ENCODE measurements at regions not wholly inside any gene's neighbourhood (a gene's known extent, or its start where the extent isn't known, plus 50 kb on each side); places are given as distances from the start of the nearest gene placed in this dataset.

- Histone ChIP-seq H3K9me3 (ENCODE audit: control insufficient read depth, insufficient read depth, low read depth, low read length) (no peaks in the 10 kb centered on the region), H3K4me1 (ENCODE audit: control insufficient read depth, insufficient read depth, low read length) (no peaks in the 10 kb centered on the region), H3K4me3 (ENCODE audit: low read depth, low read length) (no peak overlapping the region), H3K27ac (ENCODE audit: extremely low read depth, low read depth, low read length) (no peak overlapping the region), H3K36me3 (ENCODE audit: control insufficient read depth in 2 of 2, insufficient read depth in 1 of 2, low read length in 2 of 2) (no peaks in the 10 kb centered on the region)
- POLR2A ChIA-PET: no interaction called here
- TF ChIP-seq ZNF248 (tag by site-specific recombination; IDR thresholded peaks at IDR 0.05): no peak
- no peak for TF ChIP-seq ZNF639 (tag by site-specific recombination; IDR thresholded peaks at IDR 0.05)
- no peak for TF ChIP-seq ZBTB17 (tag by site-specific recombination; IDR thresholded peaks at IDR 0.05)
- no peak for TF ChIP-seq ZXDB (tag by site-specific recombination; IDR thresholded peaks at IDR 0.05)
- no peak for TF ChIP-seq ZFHX2 (tag by site-specific recombination; conservative IDR thresholded peaks at IDR 0.05)
- TF ChIP-seq GLIS1 (tag by site-specific recombination; IDR thresholded peaks at IDR 0.05): no peak
- no peak for TF ChIP-seq ZBTB10 (tag by site-specific recombination; IDR thresholded peaks at IDR 0.05)
- no peak for TF ChIP-seq ZNF350 (tag by site-specific recombination; IDR thresholded peaks at IDR 0.05)
- TF ChIP-seq, protein P1, sequence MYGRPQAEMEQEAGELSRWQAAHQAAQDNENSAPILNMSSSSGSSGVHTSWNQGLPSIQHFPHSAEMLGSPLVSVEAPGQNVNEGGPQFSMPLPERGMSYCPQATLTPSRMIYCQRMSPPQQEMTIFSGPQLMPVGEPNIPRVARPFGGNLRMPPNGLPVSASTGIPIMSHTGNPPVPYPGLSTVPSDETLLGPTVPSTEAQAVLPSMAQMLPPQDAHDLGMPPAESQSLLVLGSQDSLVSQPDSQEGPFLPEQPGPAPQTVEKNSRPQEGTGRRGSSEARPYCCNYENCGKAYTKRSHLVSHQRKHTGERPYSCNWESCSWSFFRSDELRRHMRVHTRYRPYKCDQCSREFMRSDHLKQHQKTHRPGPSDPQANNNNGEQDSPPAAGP (tag by site-specific recombination; IDR thresholded peaks at IDR 0.05): no peak
- no peak for TF ChIP-seq ZNF837 (tag by site-specific recombination; IDR thresholded peaks at IDR 0.05)
- CTCF ChIA-PET: no interaction called here
These were observed 1357.6 kb upstream of the EPHA6 start for GRCh38 chr3:95456835-95457234.

DNA sequence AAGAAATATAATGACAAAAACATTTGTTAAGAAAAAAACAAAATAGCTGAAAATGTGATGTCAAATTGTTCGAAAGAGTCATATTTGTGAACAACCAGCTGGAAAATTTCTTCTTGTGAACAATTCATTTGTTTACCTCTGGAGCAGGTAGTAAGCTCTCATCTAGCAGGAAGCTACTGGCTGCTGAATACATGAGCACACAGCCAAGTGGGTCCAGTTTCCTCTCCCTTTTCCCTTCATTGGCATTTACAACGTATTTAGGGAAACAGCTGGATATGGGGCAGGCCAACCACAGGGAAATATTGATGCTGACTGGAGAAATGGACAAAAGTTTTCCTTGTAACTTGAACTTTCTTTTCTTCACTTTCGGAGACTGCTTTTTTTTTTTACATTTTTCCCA is 1354.7 kb upstream of the EPHA6 start:
- H3K4me1 ChIP-seq (ENCODE audit: control insufficient read depth, insufficient read depth, low read length): no peaks in the 10 kb centered on the region
- no peaks in the 10 kb centered on the region for H3K9me3 ChIP-seq (ENCODE audit: control insufficient read depth, insufficient read depth, low read depth, low read length)
- CTCF ChIA-PET: no interaction called here
- TF ChIP-seq ZNF221 (tag by site-specific recombination; IDR thresholded peaks at IDR 0.05; ENCODE audit: borderline replicate concordance) (no peak), ZNF138 (tag by site-specific recombination; IDR thresholded peaks at IDR 0.05; ENCODE audit: borderline replicate concordance) (no peak), ZNF626 (tag by site-specific recombination; IDR thresholded peaks at IDR 0.05) (no peak), ZNF148 (tag by site-specific recombination; IDR thresholded peaks at IDR 0.05; ENCODE audit: borderline replicate concordance) (no peak), ZNF621 (tag by site-specific recombination; IDR thresholded peaks at IDR 0.05) (no peak), MZF1 (tag by site-specific recombination; IDR thresholded peaks at IDR 0.05; ENCODE audit: borderline replicate concordance) (no peak)
- POLR2A ChIA-PET: no interaction called here
- H3K36me3 ChIP-seq (ENCODE audit: control insufficient read depth in 2 of 2, insufficient read depth in 1 of 2, low read length in 2 of 2): no peaks in the 10 kb centered on the region
- no peak overlapping the region for H3K27ac ChIP-seq (ENCODE audit: extremely low read depth, low read depth, low read length)
- H3K4me3 ChIP-seq (ENCODE audit: low read depth, low read length): no peak overlapping the region

Data from HEK293 (cell line).